ENCODE measurements at regions not wholly inside any gene's neighbourhood (a gene's known extent, or its start where the extent isn't known, plus 50 kb on each side); places are given as distances from the start of the nearest gene placed in this dataset.

DNA sequence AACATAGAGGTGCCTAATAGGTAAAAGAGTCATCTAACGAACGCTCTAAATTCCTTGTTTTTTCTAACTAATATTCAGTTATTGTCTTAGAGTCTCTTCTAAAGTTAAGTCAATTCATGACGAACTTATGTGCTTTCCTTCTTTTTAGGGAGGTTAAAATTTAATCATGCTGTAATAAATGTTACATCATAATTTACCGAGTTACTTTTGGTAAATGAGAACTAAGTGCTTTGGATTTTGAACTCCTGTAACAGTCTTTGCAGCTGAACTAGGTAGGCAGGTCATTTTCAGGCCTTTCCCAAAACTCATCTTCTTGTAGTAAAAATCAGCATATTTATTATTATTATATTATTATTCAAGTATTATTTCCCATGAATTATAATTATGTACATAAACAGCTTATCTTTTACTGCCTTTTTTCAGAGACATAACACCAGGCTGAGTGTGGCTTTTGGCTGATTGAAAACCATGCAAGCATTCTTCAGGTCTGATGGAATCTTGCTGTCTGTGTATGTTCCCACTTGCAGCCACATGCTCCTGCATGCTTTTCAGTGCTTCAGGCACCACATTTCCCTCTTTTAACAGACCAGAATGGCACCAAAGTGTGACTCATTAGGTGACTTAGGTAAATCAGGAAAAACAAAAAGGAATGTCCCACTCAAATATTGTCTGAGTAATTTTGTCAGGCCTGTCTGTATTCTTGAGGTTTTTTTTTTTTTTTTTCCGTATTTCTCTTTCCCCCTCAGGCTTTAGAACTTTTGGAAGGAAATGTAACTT lies 81.0 kb upstream of the CD55 start:
- Histone ChIP-seq H3K9ac (no peak overlapping the region), H3K36me3 (ENCODE audit: insufficient read depth) (no peaks in the 10 kb centered on the region), H3K4me1 (ENCODE audit: low read depth, poor library complexity, severe bottlenecking) (no peaks in the 10 kb centered on the region), H3K4me2 (no peak overlapping the region), H3K79me2 (ENCODE audit: insufficient read depth, low read depth) (no peaks in the 10 kb centered on the region), H3K27ac (no peak overlapping the region), H3K27me3 (ENCODE audit: insufficient read depth, low read depth) (no peaks in the 10 kb centered on the region), H4K20me1 (ENCODE audit: insufficient read depth) (no peaks in the 10 kb centered on the region), H3K4me3 (IDR thresholded peaks at IDR 0.05; ENCODE audit: insufficient read depth, low read depth, low read length) (no peak overlapping the region), H2AFZ (ENCODE audit: low read depth) (no peak overlapping the region)
- TF ChIP-seq, protein P1, sequence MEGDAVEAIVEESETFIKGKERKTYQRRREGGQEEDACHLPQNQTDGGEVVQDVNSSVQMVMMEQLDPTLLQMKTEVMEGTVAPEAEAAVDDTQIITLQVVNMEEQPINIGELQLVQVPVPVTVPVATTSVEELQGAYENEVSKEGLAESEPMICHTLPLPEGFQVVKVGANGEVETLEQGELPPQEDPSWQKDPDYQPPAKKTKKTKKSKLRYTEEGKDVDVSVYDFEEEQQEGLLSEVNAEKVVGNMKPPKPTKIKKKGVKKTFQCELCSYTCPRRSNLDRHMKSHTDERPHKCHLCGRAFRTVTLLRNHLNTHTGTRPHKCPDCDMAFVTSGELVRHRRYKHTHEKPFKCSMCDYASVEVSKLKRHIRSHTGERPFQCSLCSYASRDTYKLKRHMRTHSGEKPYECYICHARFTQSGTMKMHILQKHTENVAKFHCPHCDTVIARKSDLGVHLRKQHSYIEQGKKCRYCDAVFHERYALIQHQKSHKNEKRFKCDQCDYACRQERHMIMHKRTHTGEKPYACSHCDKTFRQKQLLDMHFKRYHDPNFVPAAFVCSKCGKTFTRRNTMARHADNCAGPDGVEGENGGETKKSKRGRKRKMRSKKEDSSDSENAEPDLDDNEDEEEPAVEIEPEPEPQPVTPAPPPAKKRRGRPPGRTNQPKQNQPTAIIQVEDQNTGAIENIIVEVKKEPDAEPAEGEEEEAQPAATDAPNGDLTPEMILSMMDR (conservative IDR thresholded peaks at IDR 0.05; ENCODE audit: low read depth, low read length), result no peak

DNA sequence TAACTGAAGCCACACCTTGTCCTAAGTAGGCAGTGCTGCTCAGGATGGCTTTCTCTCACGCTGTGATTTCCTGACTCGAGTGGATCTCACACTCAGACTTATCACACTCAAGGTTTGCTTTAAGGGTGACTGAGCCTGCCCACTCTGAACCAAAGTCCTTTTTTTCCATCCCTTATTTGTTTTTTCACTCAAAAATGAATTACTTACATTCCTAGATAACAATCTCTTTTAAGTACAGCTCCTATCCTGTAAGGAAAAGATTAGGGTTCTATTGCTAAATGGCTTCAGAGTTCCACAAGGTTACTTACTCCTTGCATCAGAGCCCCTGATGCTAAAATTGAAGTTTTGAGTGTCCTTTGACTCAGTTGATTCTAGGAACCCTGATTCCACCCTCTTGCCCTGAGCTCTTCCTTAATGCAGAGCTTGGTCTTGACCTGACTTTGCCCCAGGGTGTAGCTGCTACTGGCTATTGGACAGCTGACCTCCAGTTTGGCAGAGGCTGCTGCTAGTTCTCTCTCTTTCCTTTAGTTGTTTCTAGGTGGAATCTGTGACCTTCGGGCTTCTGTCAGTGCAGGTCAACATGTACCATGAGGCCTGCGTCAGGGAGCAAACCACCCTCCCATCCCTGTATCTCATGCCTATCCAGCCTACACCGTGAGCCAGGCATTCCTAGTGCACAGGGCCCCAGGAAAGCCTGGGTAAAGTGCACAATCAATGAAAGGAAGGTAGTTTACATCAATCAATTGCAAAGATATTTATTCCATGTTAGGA lies 80.1 kb upstream of the CD55 start:
- TF ChIP-seq, protein P1 (conservative IDR thresholded peaks at IDR 0.05; ENCODE audit: low read depth, low read length), result no peak
- no peaks in the 10 kb centered on the region for H4K20me1 ChIP-seq (ENCODE audit: insufficient read depth)
- no peak overlapping the region for H3K4me2 ChIP-seq
- no peak overlapping the region for H3K9ac ChIP-seq
- no peak overlapping the region for H3K4me3 ChIP-seq (IDR thresholded peaks at IDR 0.05; ENCODE audit: insufficient read depth, low read depth, low read length)
- H2AFZ ChIP-seq (ENCODE audit: low read depth), result no peak overlapping the region
- no peaks in the 10 kb centered on the region for H3K36me3 ChIP-seq (ENCODE audit: insufficient read depth)
- no peak overlapping the region for H3K27ac ChIP-seq
- no peaks in the 10 kb centered on the region for H3K27me3 ChIP-seq (ENCODE audit: insufficient read depth, low read depth)
- H3K4me1 ChIP-seq (ENCODE audit: low read depth, poor library complexity, severe bottlenecking), result no peaks in the 10 kb centered on the region
- no peaks in the 10 kb centered on the region for H3K79me2 ChIP-seq (ENCODE audit: insufficient read depth, low read depth)

DNA sequence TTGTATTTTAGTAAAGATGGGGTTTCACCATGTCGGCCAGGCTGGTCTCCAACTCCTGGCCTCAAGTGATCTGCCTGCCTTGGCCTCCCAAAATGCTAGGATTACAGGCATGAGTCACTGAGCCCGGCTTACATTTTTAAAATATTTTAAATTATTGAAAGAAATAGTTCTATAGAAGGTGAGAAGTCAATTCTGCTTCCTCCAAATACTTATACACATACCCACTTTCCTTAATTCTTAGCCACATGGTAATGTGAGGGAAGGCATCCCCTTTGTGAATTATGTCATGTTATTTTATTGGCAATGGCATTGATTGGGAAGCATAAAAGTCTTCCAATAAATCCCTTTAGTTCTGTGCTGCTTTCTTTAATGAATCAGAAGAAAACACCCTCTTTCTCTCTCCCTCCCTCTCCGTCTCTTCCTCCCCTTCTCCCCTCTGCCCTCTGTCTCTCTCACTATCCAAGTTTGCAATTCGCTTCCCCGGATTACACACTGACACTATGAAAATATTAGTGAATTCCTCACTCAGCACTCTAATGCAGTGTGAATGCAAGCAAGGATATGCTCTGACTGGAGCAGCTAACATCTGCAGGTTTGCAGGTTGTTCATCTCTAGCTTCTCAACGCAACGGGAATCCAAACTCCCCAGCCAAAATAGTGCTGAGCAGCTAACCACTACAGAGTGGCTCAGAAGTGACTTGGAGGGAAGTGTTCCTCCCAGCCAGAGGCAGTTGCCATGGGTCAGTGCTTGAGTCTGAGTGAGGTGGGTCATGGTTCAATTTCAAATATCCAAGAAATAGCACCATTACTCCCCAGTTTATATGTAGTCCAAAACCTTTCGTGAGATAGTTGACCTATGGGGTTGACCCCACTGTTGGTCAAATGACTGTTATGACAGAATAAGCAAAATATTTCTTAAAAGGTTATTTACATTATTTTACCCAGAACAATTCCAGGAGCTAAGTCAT lies 77.8 kb upstream of the CD55 start:
- H2AFZ ChIP-seq (ENCODE audit: low read depth), result no peak overlapping the region
- H3K4me1 ChIP-seq (ENCODE audit: low read depth, poor library complexity, severe bottlenecking), result no peaks in the 10 kb centered on the region
- TF ChIP-seq, protein P1 (conservative IDR thresholded peaks at IDR 0.05; ENCODE audit: low read depth, low read length), result no peak
- H4K20me1 ChIP-seq (ENCODE audit: insufficient read depth), result no peaks in the 10 kb centered on the region
- H3K36me3 ChIP-seq (ENCODE audit: insufficient read depth), result no peaks in the 10 kb centered on the region
- H3K4me3 ChIP-seq (IDR thresholded peaks at IDR 0.05; ENCODE audit: insufficient read depth, low read depth, low read length), result no peak overlapping the region
- no peak overlapping the region for H3K9ac ChIP-seq
- H3K27me3 ChIP-seq (ENCODE audit: insufficient read depth, low read depth), result no peaks in the 10 kb centered on the region
- H3K4me2 ChIP-seq, result no peak overlapping the region
- H3K79me2 ChIP-seq (ENCODE audit: insufficient read depth, low read depth), result no peaks in the 10 kb centered on the region
- no peak overlapping the region for H3K27ac ChIP-seq

DNA sequence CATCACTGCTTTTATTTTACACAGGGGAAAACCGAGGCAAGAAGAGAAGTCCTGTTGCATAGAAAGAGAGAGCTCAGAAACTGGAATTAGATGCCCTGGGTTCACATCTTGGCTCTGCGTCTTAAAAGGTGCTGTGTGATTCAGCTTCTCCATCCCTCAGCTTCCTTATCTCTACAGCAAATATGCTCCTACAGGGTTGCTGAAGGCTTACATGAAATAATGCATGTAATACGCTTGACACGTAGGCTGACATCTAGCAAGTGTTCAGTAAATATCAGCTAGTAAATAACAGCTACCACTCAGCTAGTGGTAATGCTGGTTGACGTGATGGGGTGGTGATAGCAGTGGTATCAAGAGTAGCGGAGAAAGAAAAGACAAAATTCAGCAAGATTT lies 77.1 kb upstream of the CD55 start:
- H3K27me3 ChIP-seq (ENCODE audit: insufficient read depth, low read depth), result no peaks in the 10 kb centered on the region
- H3K4me3 ChIP-seq (IDR thresholded peaks at IDR 0.05; ENCODE audit: insufficient read depth, low read depth, low read length), result no peak overlapping the region
- no peaks in the 10 kb centered on the region for H3K79me2 ChIP-seq (ENCODE audit: insufficient read depth, low read depth)
- H3K27ac ChIP-seq, result no peak overlapping the region
- no peak overlapping the region for H2AFZ ChIP-seq (ENCODE audit: low read depth)
- TF ChIP-seq, protein P1 (conservative IDR thresholded peaks at IDR 0.05; ENCODE audit: low read depth, low read length), result no peak
- no peaks in the 10 kb centered on the region for H3K4me1 ChIP-seq (ENCODE audit: low read depth, poor library complexity, severe bottlenecking)
- H3K4me2 ChIP-seq, result no peak overlapping the region
- H4K20me1 ChIP-seq (ENCODE audit: insufficient read depth), result no peaks in the 10 kb centered on the region
- H3K9ac ChIP-seq, result no peak overlapping the region
- H3K36me3 ChIP-seq (ENCODE audit: insufficient read depth), result no peaks in the 10 kb centered on the region

All from KMS-11 (cell line).